Upper lobe of left lung (tissue), 6 donors: ENCODE measurements at regions not wholly inside any gene's neighbourhood (a gene's known extent, or its start where the extent isn't known, plus 50 kb on each side); places are given as distances from the start of the nearest gene placed in this dataset.

Experiments
- ATAC-seq, 2 donors: fragments of 200-7000 bp; cut with Tn5 transposase; one replicate each; pipeline ENCODE4 v1.9.1; 2022; ENCODE audit warnings: mild to moderate bottlenecking in 2 of 2, moderate library complexity in 2 of 2; ENCODE audit not compliant: low FRiP score in 2 of 2
- DNase-seq, 2 donors: peaks; one replicate each; pipeline ENCODE4 v3.0.0-alpha.2; 2019 to 2020
- H3K27ac ChIP-seq, 4 donors: fragments of 200-600 bp; sonication (generic); one replicate each; pipeline ENCODE4 v1.5.1; 2016 to 2019
- H3K27me3 ChIP-seq, 4 donors: fragments of 200-600 bp; sonication (generic); one replicate each; pipeline ENCODE4 v1.5.1; 2017 to 2019
- H3K36me3 ChIP-seq, 4 donors: fragments of 200-600 bp; sonication (generic); one replicate each; pipeline ENCODE4 v1.5.1; 2016 to 2019
- H3K4me1 ChIP-seq, 4 donors: fragments of 200-600 bp; sonication (generic); one replicate each; pipeline ENCODE4 v1.5.1; 2018 to 2019
- H3K4me3 ChIP-seq, 4 donors: fragments of 200-600 bp; sonication (generic); one replicate each; pipeline ENCODE4 v1.5.1; 2017 to 2019; ENCODE audit warnings: mild to moderate bottlenecking in 2 of 4, moderate library complexity in 1 of 4
- H3K9me3 ChIP-seq, 4 donors: fragments of 200-600 bp; sonication (generic); one replicate each; pipeline ENCODE4 v1.5.1; 2018 to 2019
- CTCF ChIP-seq, 6 experiments: fragments of 450-650 bp in 4 of 6; fragments of 200-600 bp in 2 of 6; sonication (generic) in 2 of 6; IDR thresholded peaks; one replicate each; pipeline ENCODE4 v1.5.1; 2016 to 2019; ENCODE audit warnings: antibody characterized with exemption in 6 of 6
- EP300 ChIP-seq, 4 donors: sonication (generic); formaldehyde crosslinking; IDR thresholded peaks; one replicate each; pipeline ENCODE4 v1.5.1; 2017; ENCODE audit warnings: antibody characterized with exemption in 4 of 4, control low read depth in 2 of 4
- POLR2A ChIP-seq, 4 donors: fragments of 450-650 bp; IDR thresholded peaks; one replicate each; pipeline ENCODE4 v1.5.1; 2016 to 2017; ENCODE audit warnings: antibody characterized with exemption in 4 of 4, mild to moderate bottlenecking in 2 of 4
- POLR2AphosphoS5 ChIP-seq, 2 donors: sonication (generic); formaldehyde crosslinking; IDR thresholded peaks; one replicate each; pipeline ENCODE4 v1.5.1; 2017; ENCODE audit warnings: antibody characterized with exemption in 2 of 2
- WGBS, 2 donors: methylation state at CpG; one replicate each; pipeline ENCODE4 v1.1.5; 2017 to 2018; 5-methylcytosine and 5-hydroxymethylcytosine counted together
- donor health status: DM: no; HTN: no; CAD: no; lungs with moderate emphysema.
- donor health status: DM: no; HTN: yes; CAD: no; lungs with severe emphysema.

- H3K9me3 ChIP-seq: no peaks in the 10 kb centered on the region
- no peaks in the 10 kb centered on the region for H3K27me3 ChIP-seq
- no peak overlapping the region for H3K4me3 ChIP-seq
- H3K36me3 ChIP-seq: no peaks in the 10 kb centered on the region
- DNase-seq: no peak
- ATAC-seq: no peak
- TF ChIP-seq EP300 (IDR thresholded peaks at IDR 0.05): no peak
- no peak for TF ChIP-seq CTCF (IDR thresholded peaks at IDR 0.05)
- no peak for TF ChIP-seq POLR2A (IDR thresholded peaks at IDR 0.05)
- no peaks in the 10 kb centered on the region for H3K4me1 ChIP-seq
- no peak overlapping the region for H3K27ac ChIP-seq
- 65 to 69% methylated on average over 6 of the region's 6 CpGs for WGBS, 2 donors
Observed at GRCh38 chr17:72022328-72023275, 98.2 kb upstream of the SOX9 start.

GRCh38 chr17:72024457-72024856 lies 96.4 kb upstream of the SOX9 start:
- H3K4me1 ChIP-seq: no peaks in the 10 kb centered on the region
- no peak for TF ChIP-seq EP300 (IDR thresholded peaks at IDR 0.05)
- no peak for TF ChIP-seq POLR2AphosphoS5 (IDR thresholded peaks at IDR 0.05)
- no peak for TF ChIP-seq POLR2A (IDR thresholded peaks at IDR 0.05)
- no peak for TF ChIP-seq CTCF (IDR thresholded peaks at IDR 0.05)
- H3K27me3 ChIP-seq: no peaks in the 10 kb centered on the region
- H3K4me3 ChIP-seq: no peak overlapping the region
- ATAC-seq (no peak), DNase-seq (no peak)
- no peaks in the 10 kb centered on the region for H3K36me3 ChIP-seq
- no peak overlapping the region for H3K27ac ChIP-seq
- no peaks in the 10 kb centered on the region for H3K9me3 ChIP-seq

DNA sequence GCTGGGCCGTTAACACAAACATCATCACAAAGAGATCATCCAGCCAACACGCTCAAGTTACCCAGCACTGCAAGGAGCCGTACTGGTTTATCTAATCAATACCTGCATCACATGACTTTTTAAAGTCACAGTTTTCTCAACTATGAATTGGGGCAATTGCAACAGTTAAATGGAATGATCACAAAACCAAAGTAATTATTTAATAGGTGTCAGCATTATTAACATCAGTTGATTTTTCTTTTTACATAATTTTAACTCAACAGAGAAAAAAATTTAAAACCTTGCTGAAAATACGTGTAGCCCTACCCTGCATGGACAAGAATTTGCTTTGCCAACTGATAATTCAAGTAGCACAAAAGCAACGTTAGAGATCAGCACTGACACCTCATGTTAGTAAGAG lies 95.7 kb upstream of the SOX9 start:
- TF ChIP-seq POLR2AphosphoS5 (IDR thresholded peaks at IDR 0.05) (no peak), EP300 (IDR thresholded peaks at IDR 0.05) (no peak), POLR2A (IDR thresholded peaks at IDR 0.05) (no peak), CTCF (IDR thresholded peaks at IDR 0.05) (no peak)
- 34 to 41% methylated on average over 5 of the region's 5 CpGs for WGBS, 2 donors
- H3K4me3 ChIP-seq: no peak overlapping the region

DNA sequence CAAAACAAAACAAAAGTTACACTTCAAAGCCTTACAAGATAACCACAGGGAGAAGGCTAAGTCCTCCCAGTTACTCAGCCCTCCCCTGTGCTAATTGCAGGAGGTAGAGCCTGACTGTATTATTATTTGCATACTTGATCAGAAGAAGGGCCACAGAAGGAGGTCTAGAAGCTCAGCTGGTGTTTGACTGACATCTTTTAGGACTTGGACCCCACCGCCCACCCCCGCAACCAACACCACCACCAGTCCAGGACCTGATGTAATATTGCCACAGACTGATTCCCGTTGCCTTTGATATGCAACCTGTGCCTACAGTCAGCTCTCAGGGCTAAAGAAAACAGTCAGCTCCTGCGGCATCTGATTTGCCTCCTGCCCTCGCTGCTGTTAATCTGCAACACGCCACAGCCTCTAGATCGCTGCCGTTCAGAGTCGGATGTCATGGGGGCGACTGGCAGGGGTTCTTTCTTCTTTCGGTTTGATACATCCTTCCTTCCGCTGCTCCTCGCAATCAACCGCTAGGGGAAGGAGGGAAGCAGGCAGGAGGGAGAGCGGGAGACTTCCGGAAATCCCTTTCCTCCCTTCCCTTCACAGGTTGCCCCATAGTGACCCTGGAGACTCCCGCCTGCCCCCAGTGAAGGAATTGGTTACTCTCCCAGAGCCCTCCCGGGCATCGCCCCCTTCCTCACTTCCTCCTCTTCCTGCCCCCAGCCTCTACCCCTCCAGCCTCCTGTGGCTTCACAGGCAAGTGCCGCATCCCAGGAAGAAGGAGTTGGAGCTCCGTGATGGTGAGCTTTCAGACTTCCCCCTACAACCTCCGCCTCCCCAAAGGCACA lies 90.5 kb upstream of the SOX9 start:
- H3K36me3 ChIP-seq: no peaks in the 10 kb centered on the region
- TF ChIP-seq EP300 (IDR thresholded peaks at IDR 0.05) (no peak), CTCF (IDR thresholded peaks at IDR 0.05) (peak in 4 of 6 experiments; percentile 18 to 54 (median 26))
- no peak overlapping the region for H3K27ac ChIP-seq
- 7 to 11% methylated on average over 17 to 21 of the region's 22 CpGs for WGBS, 2 donors
- no peaks in the 10 kb centered on the region for H3K27me3 ChIP-seq
- peaks cover 0 to 3% (median 0%) of the 10 kb centered on the region in 4 donors for H3K4me1 ChIP-seq
- ATAC-seq: peak; percentile 58 to 78
- peak in 1 of 2 donors; percentile 22 for DNase-seq
- H3K4me3 ChIP-seq: peak overlapping the region; percentile 9 to 44 (median 39)
- H3K9me3 ChIP-seq: no peaks in the 10 kb centered on the region

More for the DNA sequence above, 95.7 kb upstream of the SOX9 start:
- DNase-seq: no peak
- H3K27me3 ChIP-seq: no peaks in the 10 kb centered on the region
- H3K36me3 ChIP-seq: no peaks in the 10 kb centered on the region
- H3K4me1 ChIP-seq: no peaks in the 10 kb centered on the region
- H3K9me3 ChIP-seq: no peaks in the 10 kb centered on the region
- ATAC-seq: no peak
- no peak overlapping the region for H3K27ac ChIP-seq
